ENCODE measurements at regions not wholly inside any gene's neighbourhood (a gene's known extent, or its start where the extent isn't known, plus 50 kb on each side); places are given as distances from the start of the nearest gene placed in this dataset.

DNA sequence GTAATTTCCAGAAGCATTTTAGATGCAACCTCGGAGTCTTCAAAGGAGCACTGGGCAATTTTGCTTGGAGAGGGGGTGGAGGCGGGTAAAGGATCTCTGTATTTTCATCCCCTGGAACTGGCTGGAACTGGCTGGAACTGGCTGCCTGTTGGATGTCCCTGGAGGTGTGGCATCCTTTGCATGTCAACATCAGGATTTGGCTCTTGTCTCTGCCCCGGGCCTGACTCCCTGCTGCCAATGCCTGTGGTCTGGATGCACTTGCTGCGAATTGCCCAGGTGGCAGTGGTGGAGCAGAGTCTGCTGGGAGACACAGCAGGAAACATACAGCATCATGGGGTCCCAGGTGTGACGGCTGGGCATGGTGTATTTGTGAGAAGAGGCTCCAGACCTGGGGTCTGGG is 391.3 kb downstream of the GADD45G start:
- Histone ChIP-seq H3K79me2 (ENCODE audit: low read length) (no peaks in the 10 kb centered on the region), H2AFZ (ENCODE audit: low read length) (no peak overlapping the region), H3K4me3 (ENCODE audit: low read length) (no peak overlapping the region), H3K36me3 (ENCODE audit: insufficient read depth, low read length) (no peaks in the 10 kb centered on the region), H3K27ac (ENCODE audit: low read length) (no peak overlapping the region), H3K9ac (ENCODE audit: low read length) (no peak overlapping the region), H4K20me1 (ENCODE audit: insufficient read depth, low read depth, low read length) (no peaks in the 10 kb centered on the region), H3K9me3 (ENCODE audit: low read length) (no peaks in the 10 kb centered on the region), H3K4me1 (ENCODE audit: low read length) (no peaks in the 10 kb centered on the region), H3K27me3 (ENCODE audit: low read length) (no peaks in the 10 kb centered on the region), H3K9me2 (replicated peaks; ENCODE audit: insufficient read depth, low read length) (no peaks in the 10 kb centered on the region), H3K4me2 (ENCODE audit: low read depth, low read length, poor library complexity, severe bottlenecking) (no peak overlapping the region)
- DNase-seq, result no peak

DNA sequence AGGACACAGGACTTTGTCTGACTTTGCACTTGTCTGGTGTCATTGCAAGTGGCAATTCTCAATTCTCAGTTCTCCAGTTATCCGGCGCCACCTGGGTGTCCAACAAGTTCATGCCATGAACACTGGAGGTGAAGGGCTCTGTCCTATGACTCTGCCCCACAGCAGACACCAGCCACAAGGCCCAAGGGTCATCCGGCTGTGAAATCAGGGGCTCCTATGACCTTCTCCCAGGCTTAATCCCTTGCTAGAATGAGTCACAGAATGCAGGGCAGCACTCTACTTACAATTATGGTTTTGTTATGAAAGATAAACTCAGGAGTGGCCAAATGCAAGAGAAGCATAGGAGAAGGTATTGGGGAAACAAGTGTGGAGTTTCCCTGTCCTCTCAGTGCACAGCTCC is 392.0 kb downstream of the GADD45G start:
- Histone ChIP-seq H3K27ac (ENCODE audit: low read length) (no peak overlapping the region), H2AFZ (ENCODE audit: low read length) (no peak overlapping the region), H3K4me3 (ENCODE audit: low read length) (no peak overlapping the region), H3K4me2 (ENCODE audit: low read depth, low read length, poor library complexity, severe bottlenecking) (no peak overlapping the region), H3K9me3 (ENCODE audit: low read length) (no peaks in the 10 kb centered on the region), H3K4me1 (ENCODE audit: low read length) (no peaks in the 10 kb centered on the region), H3K36me3 (ENCODE audit: insufficient read depth, low read length) (no peaks in the 10 kb centered on the region), H3K9me2 (replicated peaks; ENCODE audit: insufficient read depth, low read length) (no peaks in the 10 kb centered on the region), H4K20me1 (ENCODE audit: insufficient read depth, low read depth, low read length) (no peaks in the 10 kb centered on the region), H3K9ac (ENCODE audit: low read length) (no peak overlapping the region), H3K79me2 (ENCODE audit: low read length) (no peaks in the 10 kb centered on the region), H3K27me3 (ENCODE audit: low read length) (no peaks in the 10 kb centered on the region)
- DNase-seq, result no peak

DNA sequence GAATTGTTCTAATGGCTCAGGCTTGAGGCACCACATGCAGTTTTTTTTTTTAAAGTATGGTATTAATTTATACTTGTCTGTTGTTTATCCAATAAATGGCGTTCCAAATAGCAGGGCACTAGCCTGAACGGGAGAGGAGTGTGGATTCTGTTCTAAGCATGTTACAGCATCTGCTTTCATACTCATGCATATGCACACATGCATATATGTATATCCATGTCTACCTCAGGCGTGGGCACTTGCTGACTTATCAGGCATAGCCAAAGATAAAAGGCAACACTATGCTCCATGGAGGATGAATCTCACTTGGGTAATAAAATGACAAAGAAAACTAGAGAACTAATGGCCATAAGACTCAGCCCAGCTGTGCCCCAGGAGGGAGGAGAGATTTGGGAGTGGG is 393.8 kb downstream of the GADD45G start:
- no peak for DNase-seq
- H2AFZ ChIP-seq (ENCODE audit: low read length), result no peak overlapping the region
- no peaks in the 10 kb centered on the region for H3K4me1 ChIP-seq (ENCODE audit: low read length)

DNA sequence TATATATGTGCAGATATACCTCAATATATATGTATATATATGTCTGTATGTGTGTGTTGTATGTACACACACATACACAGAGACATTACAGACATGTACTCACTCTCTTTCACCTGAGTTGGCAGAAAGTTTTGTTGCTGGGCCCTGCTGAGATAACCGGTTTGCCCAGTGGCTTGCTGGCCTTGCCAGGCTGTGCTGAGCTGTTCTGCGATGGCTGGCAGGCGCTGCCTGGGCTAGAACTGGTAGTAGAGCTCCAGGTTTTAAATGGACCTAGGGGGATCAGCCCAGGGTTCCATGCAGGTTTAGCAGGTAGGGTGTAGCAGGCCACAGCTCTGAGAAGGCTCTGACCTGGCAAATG is 394.3 kb downstream of the GADD45G start:
- no peaks in the 10 kb centered on the region for H3K4me1 ChIP-seq (ENCODE audit: low read length)
- no peak overlapping the region for H3K4me2 ChIP-seq (ENCODE audit: low read depth, low read length, poor library complexity, severe bottlenecking)
- H4K20me1 ChIP-seq (ENCODE audit: insufficient read depth, low read depth, low read length), result no peaks in the 10 kb centered on the region
- H3K36me3 ChIP-seq (ENCODE audit: insufficient read depth, low read length), result no peaks in the 10 kb centered on the region
- H3K27ac ChIP-seq (ENCODE audit: low read length), result no peak overlapping the region
- no peak overlapping the region for H2AFZ ChIP-seq (ENCODE audit: low read length)
- H3K4me3 ChIP-seq (ENCODE audit: low read length), result no peak overlapping the region
- H3K9me2 ChIP-seq (replicated peaks; ENCODE audit: insufficient read depth, low read length), result no peaks in the 10 kb centered on the region
- no peak overlapping the region for H3K9ac ChIP-seq (ENCODE audit: low read length)
- H3K27me3 ChIP-seq (ENCODE audit: low read length), result no peaks in the 10 kb centered on the region
- no peaks in the 10 kb centered on the region for H3K9me3 ChIP-seq (ENCODE audit: low read length)
- no peaks in the 10 kb centered on the region for H3K79me2 ChIP-seq (ENCODE audit: low read length)
- DNase-seq, result no peak

More for the DNA sequence above, 393.8 kb downstream of the GADD45G start:
- Histone ChIP-seq H3K27ac (ENCODE audit: low read length) (no peak overlapping the region), H3K27me3 (ENCODE audit: low read length) (no peaks in the 10 kb centered on the region), H3K9me3 (ENCODE audit: low read length) (no peaks in the 10 kb centered on the region), H3K4me3 (ENCODE audit: low read length) (no peak overlapping the region), H3K9me2 (replicated peaks; ENCODE audit: insufficient read depth, low read length) (no peaks in the 10 kb centered on the region), H3K79me2 (ENCODE audit: low read length) (no peaks in the 10 kb centered on the region), H3K9ac (ENCODE audit: low read length) (no peak overlapping the region), H3K4me2 (ENCODE audit: low read depth, low read length, poor library complexity, severe bottlenecking) (no peak overlapping the region), H3K36me3 (ENCODE audit: insufficient read depth, low read length) (no peaks in the 10 kb centered on the region), H4K20me1 (ENCODE audit: insufficient read depth, low read depth, low read length) (no peaks in the 10 kb centered on the region)

DNA sequence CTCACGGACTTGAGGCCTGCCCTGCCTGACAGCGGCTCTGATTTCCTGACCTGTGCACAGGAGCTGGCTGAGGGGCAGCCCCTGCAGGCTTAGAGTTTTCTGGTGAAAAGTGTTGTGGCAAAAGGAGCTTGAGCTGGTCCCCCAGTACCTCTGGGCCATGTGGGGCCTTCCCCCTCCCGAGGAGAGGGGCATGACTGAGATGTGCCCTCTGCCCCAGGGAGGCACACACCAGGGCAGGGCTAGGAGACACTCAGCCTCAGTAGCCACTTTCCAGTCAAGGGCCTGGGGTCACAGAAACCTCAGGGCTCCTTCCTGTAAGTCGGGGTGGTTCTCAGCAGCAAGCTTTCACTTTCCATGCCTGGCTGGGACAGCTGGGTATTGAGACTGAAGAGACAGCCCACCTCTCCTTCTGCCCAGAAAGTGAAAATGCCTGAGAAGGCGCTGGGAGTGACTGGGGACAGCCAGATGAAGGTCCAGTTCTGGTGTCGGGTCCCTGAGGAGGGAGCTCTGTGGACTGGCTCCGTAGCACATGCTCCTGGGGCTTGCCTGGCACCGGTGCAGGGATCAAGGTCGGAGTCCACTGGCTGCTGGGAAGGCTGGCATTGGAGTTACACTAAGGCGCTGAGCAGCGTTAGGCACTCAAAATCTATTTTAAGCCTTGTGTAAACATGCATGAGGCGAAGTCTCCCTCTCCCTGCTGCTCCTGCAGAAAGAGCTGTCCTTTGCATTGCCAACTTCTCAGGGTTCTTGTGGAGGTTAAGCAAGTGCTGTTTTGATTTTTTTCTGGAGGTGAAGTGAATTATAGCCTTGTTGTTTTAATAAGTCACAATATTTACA is 394.9 kb downstream of the GADD45G start:
- Histone ChIP-seq H3K79me2 (ENCODE audit: low read length) (no peaks in the 10 kb centered on the region), H3K4me3 (ENCODE audit: low read length) (no peak overlapping the region), H2AFZ (ENCODE audit: low read length) (no peak overlapping the region), H3K36me3 (ENCODE audit: insufficient read depth, low read length) (no peaks in the 10 kb centered on the region), H3K4me2 (ENCODE audit: low read depth, low read length, poor library complexity, severe bottlenecking) (no peak overlapping the region), H3K27me3 (ENCODE audit: low read length) (no peaks in the 10 kb centered on the region), H3K27ac (ENCODE audit: low read length) (no peak overlapping the region), H3K9me2 (replicated peaks; ENCODE audit: insufficient read depth, low read length) (no peaks in the 10 kb centered on the region), H3K9ac (ENCODE audit: low read length) (no peak overlapping the region), H3K9me3 (ENCODE audit: low read length) (no peaks in the 10 kb centered on the region), H3K4me1 (ENCODE audit: low read length) (no peaks in the 10 kb centered on the region), H4K20me1 (ENCODE audit: insufficient read depth, low read depth, low read length) (no peaks in the 10 kb centered on the region)
- DNase-seq, result no peak

DNA sequence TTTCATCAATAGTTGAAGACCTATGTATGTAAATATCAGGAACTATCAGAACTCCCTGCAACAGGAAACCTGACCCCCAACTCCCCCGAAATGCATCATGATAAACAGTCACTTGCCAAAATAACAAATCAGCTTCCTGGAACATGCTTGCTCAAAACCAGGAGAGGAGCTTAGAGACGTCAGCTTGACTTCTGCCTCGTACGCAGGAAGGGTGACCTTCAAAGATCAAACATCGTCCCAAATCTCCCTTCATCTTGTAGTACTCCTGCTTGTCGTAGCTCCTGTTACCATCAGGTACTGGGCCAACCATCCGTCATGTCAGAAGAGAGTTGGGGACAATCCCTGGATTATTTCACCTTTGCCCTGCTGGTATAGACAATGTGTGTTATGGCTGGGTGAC is 396.1 kb downstream of the GADD45G start:
- no peaks in the 10 kb centered on the region for H3K79me2 ChIP-seq (ENCODE audit: low read length)
- H3K4me3 ChIP-seq (ENCODE audit: low read length), result no peak overlapping the region
- no peak overlapping the region for H2AFZ ChIP-seq (ENCODE audit: low read length)
- DNase-seq, result no peak
- H3K9ac ChIP-seq (ENCODE audit: low read length), result no peak overlapping the region
- H3K27me3 ChIP-seq (ENCODE audit: low read length), result no peaks in the 10 kb centered on the region
- H3K4me2 ChIP-seq (ENCODE audit: low read depth, low read length, poor library complexity, severe bottlenecking), result no peak overlapping the region
- H3K9me3 ChIP-seq (ENCODE audit: low read length), result no peaks in the 10 kb centered on the region
- H3K4me1 ChIP-seq (ENCODE audit: low read length), result no peaks in the 10 kb centered on the region
- H3K36me3 ChIP-seq (ENCODE audit: insufficient read depth, low read length), result no peaks in the 10 kb centered on the region
- no peaks in the 10 kb centered on the region for H4K20me1 ChIP-seq (ENCODE audit: insufficient read depth, low read depth, low read length)
- H3K27ac ChIP-seq (ENCODE audit: low read length), result no peak overlapping the region
- H3K9me2 ChIP-seq (replicated peaks; ENCODE audit: insufficient read depth, low read length), result no peaks in the 10 kb centered on the region

DNA sequence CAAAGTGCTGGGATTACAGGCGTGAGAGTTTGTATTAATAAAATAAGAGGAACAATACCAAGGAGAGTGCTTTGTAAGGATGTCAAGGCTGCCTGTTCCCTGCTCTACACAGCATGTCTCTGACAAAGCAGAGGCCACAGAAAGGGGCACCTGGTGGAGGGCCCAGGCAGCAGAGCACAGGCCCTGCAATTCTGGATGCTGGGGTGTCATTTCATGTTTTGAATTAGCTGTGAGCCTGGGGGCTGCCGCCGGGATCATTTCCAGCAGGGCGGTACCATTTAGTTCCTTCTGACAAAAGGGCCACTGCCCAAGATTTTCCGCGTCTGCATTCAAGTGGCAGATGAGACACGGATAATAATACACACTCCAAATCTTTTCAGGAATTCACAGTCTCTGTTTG is 396.9 kb downstream of the GADD45G start:
- no peaks in the 10 kb centered on the region for H3K36me3 ChIP-seq (ENCODE audit: insufficient read depth, low read length)
- no peaks in the 10 kb centered on the region for H3K9me2 ChIP-seq (replicated peaks; ENCODE audit: insufficient read depth, low read length)
- no peak overlapping the region for H3K4me3 ChIP-seq (ENCODE audit: low read length)
- no peaks in the 10 kb centered on the region for H3K4me1 ChIP-seq (ENCODE audit: low read length)
- H3K9me3 ChIP-seq (ENCODE audit: low read length), result no peaks in the 10 kb centered on the region
- H3K9ac ChIP-seq (ENCODE audit: low read length), result no peak overlapping the region
- no peak overlapping the region for H2AFZ ChIP-seq (ENCODE audit: low read length)
- no peaks in the 10 kb centered on the region for H3K79me2 ChIP-seq (ENCODE audit: low read length)
- no peaks in the 10 kb centered on the region for H4K20me1 ChIP-seq (ENCODE audit: insufficient read depth, low read depth, low read length)
- no peak overlapping the region for H3K27ac ChIP-seq (ENCODE audit: low read length)
- no peaks in the 10 kb centered on the region for H3K27me3 ChIP-seq (ENCODE audit: low read length)
- no peak overlapping the region for H3K4me2 ChIP-seq (ENCODE audit: low read depth, low read length, poor library complexity, severe bottlenecking)
- no peak for DNase-seq

DNA sequence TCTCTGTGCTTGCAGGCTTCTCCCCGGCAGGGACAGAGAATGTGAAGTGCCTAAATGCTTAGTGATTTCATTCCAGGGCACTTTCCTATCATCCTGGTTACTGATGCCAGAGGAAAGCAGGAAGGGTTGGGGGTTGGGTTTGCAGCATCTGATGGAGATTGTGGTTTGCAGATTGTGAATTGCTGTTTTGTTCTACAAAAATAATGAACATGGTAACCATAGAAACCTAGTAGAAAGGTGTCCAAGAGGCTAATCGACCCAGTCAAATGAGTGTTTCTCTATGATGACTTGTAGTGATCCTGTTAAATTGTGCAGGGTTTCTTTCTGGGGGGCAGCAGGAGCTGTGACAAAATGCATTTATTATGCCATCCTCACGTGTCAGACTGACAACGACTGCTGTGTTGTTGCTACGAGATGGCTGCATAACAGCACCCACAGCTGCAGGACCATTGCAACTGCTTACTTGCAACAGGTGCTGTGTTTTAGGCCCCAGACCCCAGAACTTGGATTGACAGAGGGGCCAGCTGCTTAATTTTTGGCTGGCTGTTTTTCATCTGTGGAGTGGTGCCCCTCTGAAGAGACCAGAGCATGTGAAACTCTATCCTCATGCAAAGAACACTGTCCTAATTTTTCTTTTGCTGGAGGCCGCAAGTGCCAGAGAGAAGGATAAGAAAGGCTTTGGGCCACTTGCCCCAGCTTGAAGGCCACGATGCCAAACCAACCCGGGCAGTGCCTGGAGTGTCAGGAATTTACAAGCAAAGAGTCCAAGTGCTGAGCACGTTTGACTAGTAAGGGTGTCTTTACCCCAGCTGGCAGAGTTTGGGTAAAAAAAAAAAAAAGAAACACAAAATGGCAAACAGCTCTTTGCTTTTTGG is 397.8 kb downstream of the GADD45G start:
- Histone ChIP-seq H3K36me3 (ENCODE audit: insufficient read depth, low read length) (no peaks in the 10 kb centered on the region), H3K9ac (ENCODE audit: low read length) (no peak overlapping the region), H3K27ac (ENCODE audit: low read length) (no peak overlapping the region), H3K9me3 (ENCODE audit: low read length) (no peaks in the 10 kb centered on the region), H4K20me1 (ENCODE audit: insufficient read depth, low read depth, low read length) (no peaks in the 10 kb centered on the region), H3K4me2 (ENCODE audit: low read depth, low read length, poor library complexity, severe bottlenecking) (no peak overlapping the region), H3K79me2 (ENCODE audit: low read length) (no peaks in the 10 kb centered on the region), H2AFZ (ENCODE audit: low read length) (no peak overlapping the region), H3K4me3 (ENCODE audit: low read length) (no peak overlapping the region), H3K4me1 (ENCODE audit: low read length) (no peaks in the 10 kb centered on the region), H3K9me2 (replicated peaks; ENCODE audit: insufficient read depth, low read length) (no peaks in the 10 kb centered on the region), H3K27me3 (ENCODE audit: low read length) (no peaks in the 10 kb centered on the region)
- DNase-seq, result no peak

Data from Karpas-422 (cell line).